ENCODE measurements at regions not wholly inside any gene's neighbourhood (a gene's known extent, or its start where the extent isn't known, plus 50 kb on each side); places are given as distances from the start of the nearest gene placed in this dataset.
"Not testable (repeated sequence)": the region's sequence is repeated elsewhere in the genome, so short reads cannot be mapped to it uniquely, and the experiment has no call there.

DNA sequence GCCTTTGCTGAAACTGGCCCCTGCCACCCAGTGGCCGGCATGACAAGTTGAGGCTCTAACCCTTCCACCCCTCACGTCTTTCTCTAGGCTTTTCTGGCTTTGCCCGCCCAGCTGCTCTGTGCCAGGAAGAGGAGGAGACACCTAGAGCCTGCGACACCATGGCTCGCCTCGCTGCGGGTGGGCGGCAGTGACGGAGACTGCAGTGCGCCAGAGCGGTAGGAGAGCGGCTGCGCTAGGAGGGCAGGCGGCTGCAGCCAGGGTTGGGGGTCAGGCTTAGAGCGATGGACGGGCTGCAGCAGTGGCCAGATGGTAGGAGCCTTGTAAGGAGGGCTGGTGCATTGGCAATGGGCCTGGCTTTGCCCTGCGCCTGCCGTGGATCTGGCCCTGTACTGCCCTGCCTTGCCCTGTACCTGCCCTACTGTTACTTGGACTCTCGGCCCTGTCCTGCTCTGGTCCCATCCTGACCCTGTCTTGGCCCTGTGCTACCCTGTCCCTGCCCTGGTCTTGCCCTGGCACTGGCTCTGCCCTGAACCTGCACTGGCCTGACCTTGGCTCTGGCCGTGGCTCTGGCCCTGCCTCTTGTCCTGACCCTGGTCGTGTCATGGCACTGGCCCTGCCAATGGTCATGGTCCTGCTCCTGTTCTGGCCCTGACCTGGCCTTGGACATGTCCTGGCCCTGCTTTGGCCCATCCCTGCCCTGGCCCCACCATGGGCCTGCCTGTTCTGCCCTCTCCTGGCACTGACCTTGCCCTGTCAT, 330.7 kb upstream of the PLGLB1 start:
- not testable (repeated sequence) for DNase-seq (ENCODE audit: low read depth)

DNA sequence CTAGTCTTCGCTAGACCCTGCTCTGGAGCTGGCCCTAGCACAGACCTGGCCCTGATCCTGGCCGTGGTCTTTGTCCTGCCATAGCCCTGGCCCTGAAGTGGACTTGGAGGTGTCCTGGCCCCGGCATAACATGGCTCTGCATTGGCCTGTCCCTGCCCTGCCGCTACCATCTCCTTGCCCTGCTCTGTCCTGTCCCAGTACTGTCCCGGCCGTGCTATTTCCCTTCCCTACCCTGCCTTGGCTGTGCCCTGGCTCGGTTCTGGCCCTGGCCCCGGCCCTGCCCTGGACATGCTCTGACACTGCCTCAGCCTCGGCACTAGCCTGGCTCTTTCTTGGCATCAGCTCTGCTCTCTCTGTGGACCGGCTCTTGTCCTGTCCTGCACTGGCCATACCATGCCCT, 331.8 kb upstream of the PLGLB1 start:
- not testable (repeated sequence) for DNase-seq (ENCODE audit: low read depth)

GRCh38 chr2:87354102-87354501, 332.5 kb upstream of the PLGLB1 start:
- DNase-seq (ENCODE audit: low read depth), result not testable (repeated sequence)

DNA sequence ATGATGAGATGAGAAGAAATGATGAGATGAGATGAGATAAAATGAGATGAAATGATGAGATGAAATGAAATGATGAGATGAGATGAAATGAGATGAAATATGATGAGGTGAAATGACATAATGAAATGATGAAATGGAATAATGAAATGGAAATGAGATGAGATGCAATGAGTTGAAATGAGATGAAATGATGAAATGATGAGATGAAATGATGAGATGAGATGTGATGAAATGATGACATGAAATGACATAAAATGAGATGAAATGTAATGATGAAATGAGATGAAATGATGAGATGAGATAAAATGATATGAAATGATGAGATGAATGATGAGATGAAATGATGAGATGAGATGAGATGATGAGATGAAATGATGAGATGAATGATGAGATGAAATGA, 338.6 kb upstream of the PLGLB1 start:
- DNase-seq (ENCODE audit: low read depth), result not testable (repeated sequence)

DNA sequence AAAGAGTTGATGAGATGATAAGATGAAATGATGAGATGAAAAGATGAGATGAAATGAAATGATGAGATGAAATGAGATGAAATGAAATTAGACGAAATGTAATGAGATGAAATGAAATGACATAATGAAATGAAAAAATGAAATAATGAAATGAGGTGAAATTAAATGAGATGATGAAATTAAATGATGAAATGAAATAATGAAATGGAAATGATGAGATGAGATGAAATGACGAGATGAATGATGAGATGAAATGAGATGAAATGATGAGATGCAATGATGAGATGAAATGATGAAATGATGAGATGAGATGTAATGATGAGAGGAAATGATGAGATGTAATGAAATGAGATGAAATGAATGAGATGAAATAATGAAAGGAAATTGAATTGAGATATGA, 339.3 kb upstream of the PLGLB1 start:
- not testable (repeated sequence) for DNase-seq (ENCODE audit: low read depth)

- DNase-seq (ENCODE audit: low read depth), result not testable (repeated sequence)
Measured at GRCh38 chr2:87361805-87362204, 340.2 kb upstream of the PLGLB1 start.

- DNase-seq (ENCODE audit: low read depth), result not testable (repeated sequence)
Measured at GRCh38 chr2:87364379-87364778, 342.7 kb upstream of the PLGLB1 start.

DNA sequence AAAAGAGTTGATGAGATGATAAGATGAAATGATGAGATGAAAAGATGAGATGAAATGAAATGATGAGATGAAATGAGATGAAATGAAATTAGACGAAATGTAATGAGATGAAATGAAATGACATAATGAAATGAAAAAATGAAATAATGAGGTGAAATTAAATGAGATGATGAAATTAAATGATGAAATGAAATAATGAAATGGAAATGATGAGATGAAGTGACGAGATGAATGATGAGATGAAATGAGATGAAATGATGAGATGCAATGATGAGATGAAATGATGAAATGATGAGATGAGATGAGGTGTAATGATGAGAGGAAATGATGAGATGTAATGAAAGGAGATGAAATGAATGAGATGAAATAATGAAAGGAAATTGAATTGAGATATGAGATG, 343.4 kb upstream of the PLGLB1 start:
- not testable (repeated sequence) for DNase-seq (ENCODE audit: low read depth)

GRCh38 chr2:87386063-87386560, 361.8 kb upstream of the PLGLB2 start:
- DNase-seq (ENCODE audit: low read depth), result not testable (repeated sequence)

GRCh38 chr2:87395784-87396183, 352.1 kb upstream of the PLGLB2 start:
- not testable (repeated sequence) for DNase-seq (ENCODE audit: low read depth)

- not testable (repeated sequence) for DNase-seq (ENCODE audit: low read depth)
Measured at GRCh38 chr2:87396551-87397265, 351.2 kb upstream of the PLGLB2 start.

DNA sequence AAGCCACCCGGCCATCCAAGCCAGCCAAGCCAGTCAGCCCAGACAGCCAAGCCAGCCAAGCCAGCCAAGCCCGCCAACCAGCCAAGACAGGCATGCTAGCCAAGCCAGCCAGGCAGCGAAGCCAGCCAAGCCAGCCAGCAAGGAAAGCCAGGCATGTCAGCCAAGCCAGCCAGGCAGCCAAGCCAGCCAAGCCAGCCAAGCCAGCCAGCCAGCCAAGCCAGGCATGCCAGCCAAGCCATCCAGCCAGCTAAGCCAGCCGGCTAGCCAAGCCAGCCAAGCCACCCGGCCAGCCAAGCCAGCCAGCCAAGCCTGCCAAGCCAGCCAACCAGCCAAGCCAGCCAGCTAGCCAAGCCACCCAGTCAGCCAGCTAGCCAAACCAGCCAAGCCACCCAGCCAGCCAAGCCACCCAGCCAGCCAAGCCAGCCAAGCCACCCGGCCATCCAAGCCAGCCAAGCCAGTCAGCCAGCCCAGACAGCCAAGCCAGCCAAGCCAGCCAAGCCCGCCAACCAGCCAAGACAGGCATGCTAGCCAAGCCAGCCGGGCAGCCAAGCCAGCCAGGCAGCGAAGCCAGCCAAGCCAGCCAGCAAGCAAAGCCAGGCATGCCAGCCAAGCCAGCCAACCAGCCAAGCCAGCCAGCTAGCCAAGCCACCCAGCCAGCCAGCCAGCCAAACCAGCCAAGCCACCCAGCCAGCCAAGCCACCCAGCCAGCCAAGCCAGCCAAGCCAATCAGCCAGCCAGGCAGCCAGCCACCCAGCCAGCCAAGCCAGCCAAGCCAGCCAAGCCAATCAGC, 350.4 kb upstream of the PLGLB2 start:
- not testable (repeated sequence) for DNase-seq (ENCODE audit: low read depth)

GRCh38 chr2:87398567-87399305, 349.2 kb upstream of the PLGLB2 start:
- not testable (repeated sequence) for DNase-seq (ENCODE audit: low read depth)

- DNase-seq (ENCODE audit: low read depth), result no peak
Measured at GRCh38 chr2:87401726-87402345, 346.1 kb upstream of the PLGLB2 start.

- no peak for DNase-seq (ENCODE audit: low read depth)
Measured at GRCh38 chr2:87403893-87404175, 344.1 kb upstream of the PLGLB2 start.

- DNase-seq (ENCODE audit: low read depth), result not testable (repeated sequence)
Measured at GRCh38 chr2:87404411-87405255, 343.3 kb upstream of the PLGLB2 start.

GRCh38 chr2:87405531-87406216, 342.2 kb upstream of the PLGLB2 start:
- not testable (repeated sequence) for DNase-seq (ENCODE audit: low read depth)

DNA sequence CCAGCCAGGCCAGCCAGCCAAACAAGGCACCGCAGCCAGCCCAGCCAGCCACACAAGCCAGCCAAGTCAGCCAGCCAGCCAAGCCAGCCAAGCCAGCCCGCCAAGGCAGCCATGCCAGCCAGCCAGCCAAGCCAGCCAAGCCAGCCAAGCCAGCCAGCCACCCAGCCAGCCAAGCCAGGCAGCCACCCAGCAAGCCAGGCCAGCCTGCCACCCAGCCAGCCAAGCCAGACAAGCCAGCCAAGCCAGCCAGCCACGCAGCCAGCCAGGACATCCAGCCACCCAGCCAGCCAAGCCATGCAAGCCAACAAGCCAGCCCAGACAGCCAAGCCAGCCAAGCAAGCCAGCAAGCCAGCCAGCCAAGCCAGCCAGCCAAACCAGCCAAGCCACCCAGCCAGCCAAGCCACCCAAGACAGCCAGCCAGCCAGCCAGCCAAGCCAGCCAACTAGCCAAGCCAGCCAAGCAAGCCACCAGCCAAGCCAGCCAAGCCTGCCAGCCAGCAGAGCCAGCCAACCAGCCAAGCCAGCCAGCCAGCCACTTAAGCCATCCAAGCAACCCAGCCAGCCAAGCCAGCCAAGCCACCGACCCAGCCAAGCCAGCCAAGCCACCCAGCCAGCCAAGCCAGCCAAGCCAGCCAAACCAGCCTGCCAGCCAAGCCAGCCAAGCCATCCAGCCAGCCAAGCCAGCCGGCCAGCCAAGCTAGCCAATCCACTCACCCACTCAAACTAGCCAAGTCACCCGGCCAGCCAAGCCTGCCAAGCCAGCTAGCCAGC, 341.3 kb upstream of the PLGLB2 start:
- not testable (repeated sequence) for DNase-seq (ENCODE audit: low read depth)

DNA sequence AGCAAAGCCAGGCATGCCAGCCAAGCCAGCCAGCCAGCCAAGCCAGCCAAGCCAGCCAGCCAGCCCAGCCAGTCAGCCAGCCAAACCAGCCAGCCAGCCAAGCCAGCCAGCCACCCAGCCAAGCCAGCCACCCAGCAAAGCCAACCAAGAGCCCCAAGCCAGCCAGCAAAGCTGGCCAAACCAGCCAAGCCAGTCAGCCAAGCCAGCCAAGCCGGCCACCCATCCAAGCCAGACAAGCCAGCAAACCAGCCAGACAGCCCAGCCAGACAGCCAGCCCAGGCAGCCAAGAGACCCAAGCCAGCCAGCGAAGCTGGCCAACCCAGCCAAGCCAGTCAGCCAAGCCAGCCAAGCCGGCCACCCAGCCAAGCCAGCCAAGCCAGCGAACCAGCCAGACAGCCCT, 338.3 kb upstream of the PLGLB2 start:
- not testable (repeated sequence) for DNase-seq (ENCODE audit: low read depth)

All from CMK (cell line).